ENCODE measurements at regions not wholly inside any gene's neighbourhood (a gene's known extent, or its start where the extent isn't known, plus 50 kb on each side); places are given as distances from the start of the nearest gene placed in this dataset.
A peak's percentile ranks its signal among the peaks of the same experiment; 100 is the strongest.

DNA sequence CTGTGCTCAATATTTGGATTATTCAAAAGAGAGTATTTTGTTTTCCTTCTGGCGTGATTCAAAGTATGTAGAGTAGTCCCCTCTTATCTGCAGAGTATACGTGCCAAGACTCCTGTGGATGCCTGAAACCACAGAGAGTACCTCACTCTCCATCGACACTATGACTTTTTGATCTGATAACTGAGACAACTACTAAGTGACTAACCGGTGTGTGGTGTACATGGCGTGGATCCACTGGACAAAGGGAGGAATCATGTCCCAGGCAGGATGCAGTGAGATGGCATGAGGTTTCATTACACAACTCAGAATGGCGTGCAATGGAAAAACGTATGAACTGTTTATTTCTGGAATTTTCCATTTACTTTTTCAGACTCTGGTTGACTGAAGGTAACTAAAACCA, 112.2 kb upstream of the PDE7B start:
- H3K9me3 Mint-ChIP-seq = peaks cover 2% of the 10 kb centered on the region
- no peaks in the 10 kb centered on the region for H3K36me3 Mint-ChIP-seq (ENCODE audit: low read depth)
- DNase-seq (ENCODE audit: low read depth, low spot score) = no peak
- H3K27ac Mint-ChIP-seq (ENCODE audit: unreplicated experiment) = no peak overlapping the region
- TF ChIP-seq, protein P1, sequence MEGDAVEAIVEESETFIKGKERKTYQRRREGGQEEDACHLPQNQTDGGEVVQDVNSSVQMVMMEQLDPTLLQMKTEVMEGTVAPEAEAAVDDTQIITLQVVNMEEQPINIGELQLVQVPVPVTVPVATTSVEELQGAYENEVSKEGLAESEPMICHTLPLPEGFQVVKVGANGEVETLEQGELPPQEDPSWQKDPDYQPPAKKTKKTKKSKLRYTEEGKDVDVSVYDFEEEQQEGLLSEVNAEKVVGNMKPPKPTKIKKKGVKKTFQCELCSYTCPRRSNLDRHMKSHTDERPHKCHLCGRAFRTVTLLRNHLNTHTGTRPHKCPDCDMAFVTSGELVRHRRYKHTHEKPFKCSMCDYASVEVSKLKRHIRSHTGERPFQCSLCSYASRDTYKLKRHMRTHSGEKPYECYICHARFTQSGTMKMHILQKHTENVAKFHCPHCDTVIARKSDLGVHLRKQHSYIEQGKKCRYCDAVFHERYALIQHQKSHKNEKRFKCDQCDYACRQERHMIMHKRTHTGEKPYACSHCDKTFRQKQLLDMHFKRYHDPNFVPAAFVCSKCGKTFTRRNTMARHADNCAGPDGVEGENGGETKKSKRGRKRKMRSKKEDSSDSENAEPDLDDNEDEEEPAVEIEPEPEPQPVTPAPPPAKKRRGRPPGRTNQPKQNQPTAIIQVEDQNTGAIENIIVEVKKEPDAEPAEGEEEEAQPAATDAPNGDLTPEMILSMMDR (conservative IDR thresholded peaks at IDR 0.05) = no peak
- H3K4me1 Mint-ChIP-seq = no peaks in the 10 kb centered on the region
- no peaks in the 10 kb centered on the region for H3K27me3 Mint-ChIP-seq (ENCODE audit: low read depth)
- no peak overlapping the region for H3K4me3 Mint-ChIP-seq

GRCh38 chr6:135740580-135740979, 110.9 kb upstream of the PDE7B start:
- Mint-ChIP-seq H3K4me3 (no peak overlapping the region), H3K27ac (ENCODE audit: unreplicated experiment) (no peak overlapping the region), H3K27me3 (ENCODE audit: low read depth) (no peaks in the 10 kb centered on the region), H3K9me3 (peaks cover 2% of the 10 kb centered on the region), H3K36me3 (ENCODE audit: low read depth) (no peaks in the 10 kb centered on the region), H3K4me1 (no peaks in the 10 kb centered on the region)
- TF ChIP-seq, protein P1 (conservative IDR thresholded peaks at IDR 0.05) = no peak
- no peak for DNase-seq (ENCODE audit: low read depth, low spot score)

GRCh38 chr6:135743476-135743875, 108.0 kb upstream of the PDE7B start:
- Mint-ChIP-seq H3K4me3 (no peak overlapping the region), H3K36me3 (ENCODE audit: low read depth) (no peaks in the 10 kb centered on the region), H3K4me1 (peaks cover 4% of the 10 kb centered on the region), H3K9me3 (peaks cover 3% of the 10 kb centered on the region), H3K27ac (ENCODE audit: unreplicated experiment) (no peak overlapping the region), H3K27me3 (ENCODE audit: low read depth) (no peaks in the 10 kb centered on the region)
- no peak for DNase-seq (ENCODE audit: low read depth, low spot score)
- TF ChIP-seq, protein P1 (conservative IDR thresholded peaks at IDR 0.05) = peak; percentile 26

DNA sequence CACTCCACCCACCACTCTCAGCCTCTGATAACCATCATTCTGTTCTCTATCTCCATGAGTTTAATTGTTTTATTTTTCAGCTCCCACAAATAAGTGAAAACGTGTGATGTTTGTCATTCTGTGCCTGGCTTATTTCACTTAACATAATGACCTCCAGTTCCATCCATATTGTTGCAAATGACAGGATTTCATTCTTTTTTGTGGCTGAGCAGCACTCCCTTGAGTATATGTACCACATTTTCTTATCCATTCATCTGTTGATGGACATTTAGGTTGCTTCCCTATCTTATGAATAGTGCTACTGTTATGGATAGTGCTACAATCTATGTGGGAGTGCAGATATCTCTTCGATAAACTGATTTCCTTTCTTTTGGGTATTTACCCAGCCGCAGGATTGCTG, 103.3 kb upstream of the PDE7B start:
- no peak for DNase-seq (ENCODE audit: low read depth, low spot score)
- TF ChIP-seq, protein P1 (conservative IDR thresholded peaks at IDR 0.05) = no peak
- H3K4me3 Mint-ChIP-seq = no peak overlapping the region
- peaks cover 7% of the 10 kb centered on the region for H3K4me1 Mint-ChIP-seq
- H3K9me3 Mint-ChIP-seq = peaks cover 3% of the 10 kb centered on the region
- H3K36me3 Mint-ChIP-seq (ENCODE audit: low read depth) = no peaks in the 10 kb centered on the region
- no peak overlapping the region for H3K27ac Mint-ChIP-seq (ENCODE audit: unreplicated experiment)
- no peaks in the 10 kb centered on the region for H3K27me3 Mint-ChIP-seq (ENCODE audit: low read depth)

DNA sequence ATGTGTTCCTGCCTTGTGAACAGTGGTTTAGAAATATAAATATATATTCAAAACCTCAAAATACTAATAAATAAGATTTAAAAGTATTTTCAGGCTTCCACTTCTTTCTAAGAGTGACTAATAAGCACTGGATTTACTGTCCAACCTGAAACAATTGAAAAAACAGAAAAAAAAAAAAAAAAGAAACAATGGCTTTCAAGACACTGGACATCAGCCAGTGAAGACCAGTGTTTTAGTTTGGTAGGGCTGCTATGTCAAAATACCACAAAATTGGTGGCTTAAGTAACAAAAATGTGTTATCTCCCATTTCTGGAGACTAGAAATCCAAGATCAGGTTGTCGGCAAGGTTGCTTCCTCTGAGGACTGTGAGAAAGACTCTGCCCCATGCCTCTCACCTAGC, 101.4 kb upstream of the PDE7B start:
- H3K36me3 Mint-ChIP-seq (ENCODE audit: low read depth) = no peaks in the 10 kb centered on the region
- H3K9me3 Mint-ChIP-seq = peaks cover 3% of the 10 kb centered on the region
- no peak overlapping the region for H3K27ac Mint-ChIP-seq (ENCODE audit: unreplicated experiment)
- TF ChIP-seq, protein P1 (conservative IDR thresholded peaks at IDR 0.05) = no peak
- no peak overlapping the region for H3K4me3 Mint-ChIP-seq
- no peaks in the 10 kb centered on the region for H3K27me3 Mint-ChIP-seq (ENCODE audit: low read depth)
- H3K4me1 Mint-ChIP-seq = peaks cover 7% of the 10 kb centered on the region
- DNase-seq (ENCODE audit: low read depth, low spot score) = no peak

DNA sequence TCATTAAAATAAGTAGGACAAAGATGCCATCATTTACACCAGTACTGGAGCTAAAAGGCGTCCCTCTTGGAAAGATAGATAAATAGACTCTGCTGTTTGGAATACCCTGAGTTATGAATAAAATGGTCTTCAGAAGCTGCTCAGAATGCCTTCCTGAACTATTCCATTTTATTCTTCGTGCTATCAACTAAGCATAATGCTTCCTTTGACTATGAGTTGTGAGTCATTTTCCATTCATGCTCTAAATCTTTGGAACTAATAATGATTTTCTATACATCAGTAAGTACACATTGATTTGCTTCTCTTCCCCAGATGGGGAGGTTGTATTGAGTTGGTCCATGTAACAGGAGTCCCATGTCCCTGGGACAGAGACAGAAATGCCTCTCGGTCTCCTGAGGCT, 98.3 kb upstream of the PDE7B start:
- H3K27me3 Mint-ChIP-seq (ENCODE audit: low read depth) = no peaks in the 10 kb centered on the region
- TF ChIP-seq, protein P1 (conservative IDR thresholded peaks at IDR 0.05) = no peak
- H3K4me3 Mint-ChIP-seq = no peak overlapping the region
- H3K36me3 Mint-ChIP-seq (ENCODE audit: low read depth) = no peaks in the 10 kb centered on the region
- DNase-seq (ENCODE audit: low read depth, low spot score) = no peak
- no peak overlapping the region for H3K27ac Mint-ChIP-seq (ENCODE audit: unreplicated experiment)
- peaks cover under 1% of the 10 kb centered on the region for H3K9me3 Mint-ChIP-seq
- H3K4me1 Mint-ChIP-seq = peaks cover 5% of the 10 kb centered on the region

Measured in neural crest cell (in vitro differentiated cells).